Calu3 (cell line): ENCODE measurements at regions not wholly inside any gene's neighbourhood (a gene's known extent, or its start where the extent isn't known, plus 50 kb on each side); places are given as distances from the start of the nearest gene placed in this dataset.

Experiments used
- BruUV-seq: library from RNA; stranded (reverse); fragments of 400-500 nt; replicated peaks from 2 replicates; lab custom pipeline; 2021; lab: Mats Ljungman, UMichigan
- CTCF ChIA-PET: fragments of 300-600 bp; sonication (Branson Sonifier 250); formaldehyde crosslinking; loops from one replicate; lab custom pipeline; 2022; ENCODE audit warnings: antibody characterized with exemption; lab: Charles Lee
- DNase-seq: peaks from one replicate; pipeline ENCODE4 v3.0.0; 2022
- H3K27ac Mint-ChIP-seq: one replicate; pipeline ENCODE4 v1.8.0; 2022; ENCODE audit warnings: mixed read lengths; ENCODE audit not compliant: unreplicated experiment
- H3K27me3 Mint-ChIP-seq: one replicate; pipeline ENCODE4 v1.8.0; 2022; ENCODE audit warnings: mixed read lengths; ENCODE audit not compliant: unreplicated experiment
- H3K36me3 Mint-ChIP-seq: one replicate; pipeline ENCODE4 v1.8.0; 2022; ENCODE audit warnings: mild to moderate bottlenecking, moderate library complexity, mixed read lengths; ENCODE audit not compliant: insufficient read depth, unreplicated experiment
- H3K4me1 Mint-ChIP-seq: one replicate; pipeline ENCODE4 v1.8.0; 2022; ENCODE audit warnings: mild to moderate bottlenecking, low read depth, mixed read lengths; ENCODE audit not compliant: unreplicated experiment
- H3K4me3 Mint-ChIP-seq: one replicate; pipeline ENCODE4 v1.8.0; 2022; ENCODE audit warnings: mild to moderate bottlenecking, low read depth, moderate library complexity, mixed read lengths; ENCODE audit not compliant: unreplicated experiment
- H3K9me3 Mint-ChIP-seq: one replicate; pipeline ENCODE4 v1.8.0; 2022; ENCODE audit warnings: low read depth, mixed read lengths; ENCODE audit not compliant: unreplicated experiment
- CTCF ChIP-seq: fragments of 200-600 bp; IDR thresholded peaks from one replicate; pipeline ENCODE4 v1.8.0; 2022; ENCODE audit warnings: antibody characterized with exemption; ENCODE audit not compliant: unreplicated experiment
- intact Hi-C: fragments of 100-400 bp; cut with micrococcal nuclease; formaldehyde crosslinking; loops from one replicate; pipeline ENCODE4 v1.10.0; 2022; ENCODE audit not compliant: unreplicated experiment

GRCh38 chr3:31116651-31117050 is 222.2 kb upstream of the GADL1 start:
- no peak overlapping the region for H3K27ac Mint-ChIP-seq
- no peaks in the 10 kb centered on the region for H3K9me3 Mint-ChIP-seq
- H3K4me1 Mint-ChIP-seq: no peaks in the 10 kb centered on the region
- H3K4me3 Mint-ChIP-seq: no peak overlapping the region
- intact Hi-C loops: no loop called here
- CTCF ChIA-PET: no interaction called here
- no peak for DNase-seq
- H3K27me3 Mint-ChIP-seq: peaks cover 3% of the 10 kb centered on the region
- no TSS peak for BruUV-seq
- no peaks in the 10 kb centered on the region for H3K36me3 Mint-ChIP-seq
- no peak for TF ChIP-seq CTCF

DNA sequence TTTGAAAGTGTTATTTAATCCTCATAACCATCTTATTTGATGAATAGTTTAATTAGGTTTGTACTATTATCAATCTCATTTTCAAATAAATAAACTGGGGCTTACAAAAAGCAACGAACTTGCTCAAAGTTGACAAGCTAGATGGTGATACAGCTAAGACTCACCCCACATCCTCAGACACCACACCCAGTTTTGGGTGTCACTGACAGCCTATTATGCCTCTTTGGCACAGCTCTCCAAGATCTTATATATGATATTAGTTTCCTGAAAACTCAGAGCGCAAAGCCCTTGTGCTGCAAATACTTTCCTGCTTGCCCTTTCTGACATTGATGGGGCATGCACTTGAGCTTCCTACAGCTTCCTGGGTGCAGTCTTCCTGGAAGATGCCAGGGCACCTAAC is 223.4 kb upstream of the GADL1 start:
- H3K4me1 Mint-ChIP-seq: no peaks in the 10 kb centered on the region
- no peak for DNase-seq
- intact Hi-C loops: no loop called here
- no peaks in the 10 kb centered on the region for H3K36me3 Mint-ChIP-seq
- no TSS peak for BruUV-seq
- no peak overlapping the region for H3K27ac Mint-ChIP-seq
- H3K9me3 Mint-ChIP-seq: no peaks in the 10 kb centered on the region
- TF ChIP-seq CTCF: no peak
- CTCF ChIA-PET: no interaction called here
- H3K4me3 Mint-ChIP-seq: no peak overlapping the region
- H3K27me3 Mint-ChIP-seq: peaks cover 7% of the 10 kb centered on the region

- intact Hi-C loops: no loop called here
- Mint-ChIP-seq H3K9me3 (no peaks in the 10 kb centered on the region), H3K27me3 (peaks cover 7% of the 10 kb centered on the region), H3K4me3 (no peak overlapping the region), H3K4me1 (no peaks in the 10 kb centered on the region), H3K36me3 (no peaks in the 10 kb centered on the region), H3K27ac (no peak overlapping the region)
- no peak for TF ChIP-seq CTCF
- no TSS peak for BruUV-seq
- CTCF ChIA-PET: no interaction called here
- no peak for DNase-seq
These were observed 229.9 kb upstream of the GADL1 start for GRCh38 chr3:31124373-31124772.

- intact Hi-C loops: no loop called here
These were observed 231.1 kb upstream of the GADL1 start for GRCh38 chr3:31125413-31126020.

More at GRCh38 chr3:31125413-31126020, 231.1 kb upstream of the GADL1 start:
- TF ChIP-seq CTCF: no peak
- no TSS peak for BruUV-seq
- DNase-seq: no peak
- CTCF ChIA-PET: interaction anchor here (0.7 kb wide), 1 partner anchor 462 kb away, joined by 3 read pairs; no protein-coding TSS in a partner anchor
- Mint-ChIP-seq H3K36me3 (no peaks in the 10 kb centered on the region), H3K27ac (no peak overlapping the region), H3K27me3 (peaks cover 7% of the 10 kb centered on the region), H3K9me3 (no peaks in the 10 kb centered on the region), H3K4me3 (no peak overlapping the region), H3K4me1 (no peaks in the 10 kb centered on the region)
